Effector memory CD8-positive, alpha-beta T cell (primary cell): ENCODE measurements at regions not wholly inside any gene's neighbourhood (a gene's known extent, or its start where the extent isn't known, plus 50 kb on each side); places are given as distances from the start of the nearest gene placed in this dataset.

ENCODE experiments used
- ATAC-seq: fragments of 150-1000 bp; cut with Tn5 transposase; replicated peaks from 2 replicates; pipeline ENCODE4 v1.10.0; 2021; ENCODE audit warnings: mild to moderate bottlenecking, moderate library complexity
- DNase-seq, 3 experiments: peaks; one replicate each; pipeline ENCODE4 v3.0.0; 2021
- H3K27ac Mint-ChIP-seq, 2 donors: one replicate each; pipeline ENCODE4 v1.8.0; 2022; ENCODE audit warnings: mild to moderate bottlenecking in 2 of 2, mixed read lengths in 2 of 2, moderate library complexity in 2 of 2
- H3K27me3 Mint-ChIP-seq, 2 donors: one replicate each; pipeline ENCODE4 v1.8.0; 2022; ENCODE audit warnings: mixed read lengths in 2 of 2
- H3K36me3 Mint-ChIP-seq: one replicate; pipeline ENCODE4 v1.8.0; 2022; ENCODE audit warnings: mild to moderate bottlenecking, moderate library complexity, mixed read lengths; ENCODE audit not compliant: insufficient read depth
- H3K4me1 Mint-ChIP-seq, 2 donors: one replicate each; pipeline ENCODE4 v1.8.0; 2022; ENCODE audit warnings: low read depth in 2 of 2, mixed read lengths in 2 of 2
- H3K4me3 Mint-ChIP-seq, 2 donors: one replicate each; pipeline ENCODE4 v1.8.0; 2022; ENCODE audit warnings: mild to moderate bottlenecking in 2 of 2, mixed read lengths in 2 of 2, moderate library complexity in 2 of 2
- H3K9me3 Mint-ChIP-seq, 2 donors: one replicate each; pipeline ENCODE4 v1.8.0; 2022; ENCODE audit warnings: mixed read lengths in 2 of 2

- no peak overlapping the region for H3K27ac Mint-ChIP-seq
- no peak for ATAC-seq
- H3K27me3 Mint-ChIP-seq: peaks cover 0 to 3% of the 10 kb centered on the region in 2 donors
- H3K36me3 Mint-ChIP-seq: no peaks in the 10 kb centered on the region
- peaks cover 6 to 7% of the 10 kb centered on the region in 2 donors for H3K9me3 Mint-ChIP-seq
- no peaks in the 10 kb centered on the region for H3K4me1 Mint-ChIP-seq
- H3K4me3 Mint-ChIP-seq: no peak overlapping the region
- DNase-seq: no peak
Measured at GRCh38 chr2:2672249-2672648, 341.2 kb upstream of the MYT1L start.

- H3K27ac Mint-ChIP-seq: no peak overlapping the region
- DNase-seq: no peak
- H3K4me3 Mint-ChIP-seq: no peak overlapping the region
- no peaks in the 10 kb centered on the region for H3K27me3 Mint-ChIP-seq
- no peaks in the 10 kb centered on the region for H3K36me3 Mint-ChIP-seq
- no peaks in the 10 kb centered on the region for H3K4me1 Mint-ChIP-seq
- peaks cover 6 to 7% of the 10 kb centered on the region in 2 donors for H3K9me3 Mint-ChIP-seq
- ATAC-seq: no peak
Measured at GRCh38 chr2:2671826-2672225, 340.8 kb upstream of the MYT1L start.

- Mint-ChIP-seq H3K4me3 (no peak overlapping the region), H3K36me3 (no peaks in the 10 kb centered on the region), H3K27ac (no peak overlapping the region), H3K4me1 (no peaks in the 10 kb centered on the region), H3K9me3 (peaks cover 7 to 12% of the 10 kb centered on the region in 2 donors), H3K27me3 (peaks cover 0 to 15% of the 10 kb centered on the region in 2 donors)
- DNase-seq (no peak), ATAC-seq (no peak)
Measured at GRCh38 chr2:2669316-2669715, 338.2 kb upstream of the MYT1L start.

GRCh38 chr2:2668681-2669265 lies 337.7 kb upstream of the MYT1L start:
- H3K36me3 Mint-ChIP-seq: no peaks in the 10 kb centered on the region
- no peak overlapping the region for H3K4me3 Mint-ChIP-seq
- no peaks in the 10 kb centered on the region for H3K4me1 Mint-ChIP-seq
- ATAC-seq (no peak), DNase-seq (no peak)
- H3K27ac Mint-ChIP-seq: no peak overlapping the region
- peaks cover 7 to 15% of the 10 kb centered on the region in 2 donors for H3K9me3 Mint-ChIP-seq
- peaks cover 0 to 19% of the 10 kb centered on the region in 2 donors for H3K27me3 Mint-ChIP-seq

- Mint-ChIP-seq H3K4me3 (no peak overlapping the region), H3K36me3 (no peaks in the 10 kb centered on the region), H3K4me1 (no peaks in the 10 kb centered on the region), H3K27me3 (peaks cover 0 to 19% of the 10 kb centered on the region in 2 donors), H3K9me3 (peaks cover 7 to 15% of the 10 kb centered on the region in 2 donors), H3K27ac (no peak overlapping the region)
- DNase-seq: no peak
- no peak for ATAC-seq
Measured at GRCh38 chr2:2667690-2668089, 336.6 kb upstream of the MYT1L start.

- DNase-seq (no peak), ATAC-seq (no peak)
- Mint-ChIP-seq H3K27ac (no peak overlapping the region), H3K9me3 (peaks cover 3 to 12% of the 10 kb centered on the region in 2 donors), H3K4me1 (no peaks in the 10 kb centered on the region), H3K27me3 (peaks cover 0 to 19% of the 10 kb centered on the region in 2 donors), H3K36me3 (no peaks in the 10 kb centered on the region), H3K4me3 (no peak overlapping the region)
Measured at GRCh38 chr2:2665834-2666133, 334.7 kb upstream of the MYT1L start.

- H3K9me3 Mint-ChIP-seq: peaks cover 0 to 8% of the 10 kb centered on the region in 2 donors
- no peak for ATAC-seq
Measured at GRCh38 chr2:2664989-2665833, 334.1 kb upstream of the MYT1L start.

GRCh38 chr2:2663401-2664036 lies 332.4 kb upstream of the MYT1L start:
- no peak overlapping the region for H3K4me3 Mint-ChIP-seq
- ATAC-seq (no peak), DNase-seq (no peak)
- no peaks in the 10 kb centered on the region for H3K4me1 Mint-ChIP-seq
- peaks cover 0 to 10% of the 10 kb centered on the region in 2 donors for H3K9me3 Mint-ChIP-seq
- no peak overlapping the region for H3K27ac Mint-ChIP-seq
- H3K36me3 Mint-ChIP-seq: no peaks in the 10 kb centered on the region
- peaks cover 0 to 19% of the 10 kb centered on the region in 2 donors for H3K27me3 Mint-ChIP-seq

More at GRCh38 chr2:2664989-2665833, 334.1 kb upstream of the MYT1L start:
- H3K36me3 Mint-ChIP-seq: no peaks in the 10 kb centered on the region
- H3K27ac Mint-ChIP-seq: no peak overlapping the region
- H3K27me3 Mint-ChIP-seq: peaks cover 0 to 19% of the 10 kb centered on the region in 2 donors
- H3K4me3 Mint-ChIP-seq: no peak overlapping the region
- H3K4me1 Mint-ChIP-seq: no peaks in the 10 kb centered on the region
- no peak for DNase-seq

GRCh38 chr2:2662847-2663356 lies 331.8 kb upstream of the MYT1L start:
- Mint-ChIP-seq H3K9me3 (peaks cover 2 to 15% of the 10 kb centered on the region in 2 donors), H3K36me3 (no peaks in the 10 kb centered on the region), H3K4me3 (no peak overlapping the region), H3K27ac (no peak overlapping the region), H3K4me1 (no peaks in the 10 kb centered on the region), H3K27me3 (peaks cover 0 to 19% of the 10 kb centered on the region in 2 donors)
- DNase-seq: no peak
- no peak for ATAC-seq

- DNase-seq: no peak
- Mint-ChIP-seq H3K27ac (no peak overlapping the region), H3K27me3 (peaks cover 0 to 19% of the 10 kb centered on the region in 2 donors), H3K9me3 (peaks cover 2 to 15% of the 10 kb centered on the region in 2 donors), H3K36me3 (no peaks in the 10 kb centered on the region), H3K4me1 (no peaks in the 10 kb centered on the region), H3K4me3 (no peak overlapping the region)
- ATAC-seq: no peak
Measured at GRCh38 chr2:2662037-2662846, 331.2 kb upstream of the MYT1L start.

- H3K36me3 Mint-ChIP-seq: no peaks in the 10 kb centered on the region
- H3K4me3 Mint-ChIP-seq: no peak overlapping the region
- peaks cover 2 to 15% of the 10 kb centered on the region in 2 donors for H3K9me3 Mint-ChIP-seq
- no peak for DNase-seq
- no peak for ATAC-seq
- no peak overlapping the region for H3K27ac Mint-ChIP-seq
- no peaks in the 10 kb centered on the region for H3K4me1 Mint-ChIP-seq
- peaks cover 0 to 17% of the 10 kb centered on the region in 2 donors for H3K27me3 Mint-ChIP-seq
Measured at GRCh38 chr2:2660789-2661355, 329.8 kb upstream of the MYT1L start.

- H3K4me3 Mint-ChIP-seq: no peak overlapping the region
- peaks cover 2 to 7% of the 10 kb centered on the region in 2 donors for H3K9me3 Mint-ChIP-seq
- no peak for ATAC-seq
Measured at GRCh38 chr2:2657121-2657962, 326.3 kb upstream of the MYT1L start.

More at GRCh38 chr2:2657121-2657962, 326.3 kb upstream of the MYT1L start:
- Mint-ChIP-seq H3K4me1 (no peaks in the 10 kb centered on the region), H3K27me3 (no peaks in the 10 kb centered on the region), H3K36me3 (no peaks in the 10 kb centered on the region), H3K27ac (no peak overlapping the region)
- DNase-seq: no peak
